HS-5 (cell line): ENCODE measurements at regions not wholly inside any gene's neighbourhood (a gene's known extent, or its start where the extent isn't known, plus 50 kb on each side); places are given as distances from the start of the nearest gene placed in this dataset.
A peak's percentile ranks its signal among the peaks of the same experiment; 100 is the strongest.

ENCODE experiments used
- DNase-seq: peaks from one replicate; pipeline ENCODE4 v3.0.0-alpha.2; 2012; ENCODE audit warnings: low read depth

- peak; percentile 46 for DNase-seq
These were observed 636.6 kb downstream of the FAT4 start for GRCh38 chr4:125951261-125951887.

- DNase-seq: no peak
These were observed 637.9 kb downstream of the FAT4 start for GRCh38 chr4:125952631-125953030.

GRCh38 chr4:125956276-125956675 lies 641.5 kb downstream of the FAT4 start:
- DNase-seq: no peak

- no peak for DNase-seq
These were observed 643.8 kb downstream of the FAT4 start for GRCh38 chr4:125958519-125958918.

- DNase-seq: no peak
These were observed 646.9 kb downstream of the FAT4 start for GRCh38 chr4:125961626-125962025.

- DNase-seq: no peak
These were observed 661.2 kb downstream of the FAT4 start for GRCh38 chr4:125975861-125976397.

GRCh38 chr4:125979950-125980349 lies 665.2 kb downstream of the FAT4 start:
- DNase-seq: no peak

- DNase-seq: no peak
These were observed 668.4 kb downstream of the FAT4 start for GRCh38 chr4:125983168-125983567.

- DNase-seq: no peak
These were observed 671.1 kb downstream of the FAT4 start for GRCh38 chr4:125985856-125986255.

- no peak for DNase-seq
These were observed 671.6 kb downstream of the FAT4 start for GRCh38 chr4:125986307-125986706.

- DNase-seq: no peak
These were observed 673.7 kb downstream of the FAT4 start for GRCh38 chr4:125988464-125988863.

GRCh38 chr4:125991398-125991797 lies 676.6 kb downstream of the FAT4 start:
- DNase-seq: no peak

GRCh38 chr4:125992891-125993290 lies 678.1 kb downstream of the FAT4 start:
- DNase-seq: no peak

GRCh38 chr4:125994024-125994423 lies 679.3 kb downstream of the FAT4 start:
- DNase-seq: no peak

GRCh38 chr4:125994430-125994829 lies 679.7 kb downstream of the FAT4 start:
- no peak for DNase-seq

- DNase-seq: peak; percentile 16
These were observed 690.2 kb downstream of the FAT4 start for GRCh38 chr4:126004941-126005340.

GRCh38 chr4:126007142-126007541 lies 692.4 kb downstream of the FAT4 start:
- no peak for DNase-seq

- no peak for DNase-seq
These were observed 698.0 kb downstream of the FAT4 start for GRCh38 chr4:126012691-126013290.

- no peak for DNase-seq
These were observed 703.5 kb downstream of the FAT4 start for GRCh38 chr4:126018274-126018673.

- DNase-seq: no peak
These were observed 709.1 kb downstream of the FAT4 start for GRCh38 chr4:126023896-126024295.

GRCh38 chr4:126027601-126028000 lies 712.8 kb downstream of the FAT4 start:
- no peak for DNase-seq

GRCh38 chr4:126028876-126029275 lies 714.1 kb downstream of the FAT4 start:
- DNase-seq: no peak

- no peak for DNase-seq
These were observed 722.5 kb downstream of the FAT4 start for GRCh38 chr4:126037231-126037630.
